Fibroblast of lung (primary cell): ENCODE measurements at regions not wholly inside any gene's neighbourhood (a gene's known extent, or its start where the extent isn't known, plus 50 kb on each side); places are given as distances from the start of the nearest gene placed in this dataset.
"Not testable (repeated sequence)": the region's sequence is repeated elsewhere in the genome, so short reads cannot be mapped to it uniquely, and the experiment has no call there.

Source experiments
- EZH2 ChIP-seq: IDR thresholded peaks from 2 replicates; pipeline ENCODE4 v1.5.1; 2012; ENCODE audit warnings: low read length, control low read depth, mild to moderate bottlenecking; ENCODE audit errors: missing control alignments
- TF ChIP-seq, protein P1 (sequence below), 2 donors: IDR thresholded peaks in 1 of 2; conservative IDR thresholded peaks in 1 of 2; 1 replicate in 1 of 2; 2 replicates in 1 of 2; pipeline ENCODE4 v1.5.1; 2011 to 2012; ENCODE audit warnings: low read length in 2 of 2, control low read depth in 1 of 2, inconsistent platforms in 1 of 2, low read depth in 1 of 2, mild to moderate bottlenecking in 1 of 2

DNA sequence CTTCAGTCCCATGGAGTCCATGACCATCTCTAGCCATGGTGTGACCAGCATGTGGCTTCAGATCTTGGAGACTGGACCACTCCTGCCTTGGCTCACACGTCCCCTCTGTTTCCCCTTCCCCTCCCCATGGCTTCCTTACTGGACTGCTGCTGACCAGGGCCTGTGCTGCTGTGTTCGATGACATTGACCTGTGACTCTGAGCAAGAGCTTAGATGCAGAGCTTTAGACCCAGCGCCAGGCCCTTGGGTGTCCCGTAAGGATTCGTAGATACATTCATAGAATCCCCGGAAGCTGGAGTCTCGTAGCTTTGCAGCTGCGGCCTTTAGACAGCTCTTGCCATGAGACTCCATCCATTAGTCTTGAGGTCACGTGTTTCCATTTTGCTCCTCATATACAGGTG lies 96.3 kb downstream of the NPIPB11 start:
- TF ChIP-seq, protein P1, sequence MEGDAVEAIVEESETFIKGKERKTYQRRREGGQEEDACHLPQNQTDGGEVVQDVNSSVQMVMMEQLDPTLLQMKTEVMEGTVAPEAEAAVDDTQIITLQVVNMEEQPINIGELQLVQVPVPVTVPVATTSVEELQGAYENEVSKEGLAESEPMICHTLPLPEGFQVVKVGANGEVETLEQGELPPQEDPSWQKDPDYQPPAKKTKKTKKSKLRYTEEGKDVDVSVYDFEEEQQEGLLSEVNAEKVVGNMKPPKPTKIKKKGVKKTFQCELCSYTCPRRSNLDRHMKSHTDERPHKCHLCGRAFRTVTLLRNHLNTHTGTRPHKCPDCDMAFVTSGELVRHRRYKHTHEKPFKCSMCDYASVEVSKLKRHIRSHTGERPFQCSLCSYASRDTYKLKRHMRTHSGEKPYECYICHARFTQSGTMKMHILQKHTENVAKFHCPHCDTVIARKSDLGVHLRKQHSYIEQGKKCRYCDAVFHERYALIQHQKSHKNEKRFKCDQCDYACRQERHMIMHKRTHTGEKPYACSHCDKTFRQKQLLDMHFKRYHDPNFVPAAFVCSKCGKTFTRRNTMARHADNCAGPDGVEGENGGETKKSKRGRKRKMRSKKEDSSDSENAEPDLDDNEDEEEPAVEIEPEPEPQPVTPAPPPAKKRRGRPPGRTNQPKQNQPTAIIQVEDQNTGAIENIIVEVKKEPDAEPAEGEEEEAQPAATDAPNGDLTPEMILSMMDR (conservative IDR thresholded peaks at IDR 0.05 in 1 of 2, IDR thresholded peaks at IDR 0.05 in 1 of 2; ENCODE audit: low read depth in 1 of 2, low read length in 2 of 2): not testable (repeated sequence)
- not testable (repeated sequence) for TF ChIP-seq EZH2
